Activated B cell treated with CpG ODN at 0.5 μM for 24 hours (primary cell): ENCODE measurements at regions not wholly inside any gene's neighbourhood (a gene's known extent, or its start where the extent isn't known, plus 50 kb on each side); places are given as distances from the start of the nearest gene placed in this dataset.

Source experiments
- ATAC-seq: fragments of 200-7000 bp; cut with Tn5 transposase; one replicate; pipeline ENCODE4 v1.10.0; 2021; ENCODE audit warnings: low read depth, mild to moderate bottlenecking, moderate library complexity
- CTCF ChIA-PET: fragments of 350-600 bp; sonication (Branson Sonifier 250); formaldehyde crosslinking; loops from one replicate; lab custom pipeline; 2021; ENCODE audit warnings: antibody characterized with exemption; lab: Charles Lee
- POLR2A ChIA-PET: fragments of 350-600 bp; sonication (Branson Sonifier 250); formaldehyde crosslinking; loops from one replicate; lab custom pipeline; 2021; ENCODE audit warnings: antibody characterized with exemption; lab: Charles Lee
- DNase-seq: peaks from one replicate; pipeline ENCODE4 v3.0.0; 2022
- H3K27ac Mint-ChIP-seq: one replicate; pipeline ENCODE4 v1.8.0; 2020; ENCODE audit warnings: mixed read lengths
- H3K27me3 Mint-ChIP-seq: one replicate; pipeline ENCODE4 v1.8.0; 2021; ENCODE audit warnings: mixed read lengths
- H3K36me3 Mint-ChIP-seq: one replicate; pipeline ENCODE4 v1.8.0; 2021; ENCODE audit warnings: low read depth, mixed read lengths
- H3K4me1 Mint-ChIP-seq: one replicate; pipeline ENCODE4 v1.8.0; 2021; ENCODE audit warnings: mixed read lengths
- H3K4me3 Mint-ChIP-seq: one replicate; pipeline ENCODE4 v1.8.0; 2020; ENCODE audit warnings: mild to moderate bottlenecking, mixed read lengths
- H3K9me3 Mint-ChIP-seq: one replicate; pipeline ENCODE4 v1.8.0; 2020; ENCODE audit warnings: mixed read lengths
- CTCF ChIP-seq: fragments of 200-600 bp; IDR thresholded peaks from one replicate; pipeline ENCODE4 v1.8.0; 2022; ENCODE audit warnings: antibody characterized with exemption, mild to moderate bottlenecking
- intact Hi-C: fragments of 100-400 bp; cut with micrococcal nuclease; formaldehyde crosslinking; loops from one replicate; pipeline ENCODE4 v1.15.1; 2024

- ChIA-PET POLR2A (no interaction called here), CTCF (no interaction called here)
- H3K9me3 Mint-ChIP-seq: peaks cover 5% of the 10 kb centered on the region
- no peak for TF ChIP-seq CTCF
- H3K36me3 Mint-ChIP-seq: no peaks in the 10 kb centered on the region
- intact Hi-C loops: no loop called here
- H3K27ac Mint-ChIP-seq: no peak overlapping the region
- DNase-seq (no peak), ATAC-seq (no peak)
- no peak overlapping the region for H3K4me3 Mint-ChIP-seq
- H3K4me1 Mint-ChIP-seq: no peaks in the 10 kb centered on the region
- no peaks in the 10 kb centered on the region for H3K27me3 Mint-ChIP-seq
Measured at GRCh38 chr22:47816121-47816862, 1053.8 kb downstream of the TBC1D22A start.

DNA sequence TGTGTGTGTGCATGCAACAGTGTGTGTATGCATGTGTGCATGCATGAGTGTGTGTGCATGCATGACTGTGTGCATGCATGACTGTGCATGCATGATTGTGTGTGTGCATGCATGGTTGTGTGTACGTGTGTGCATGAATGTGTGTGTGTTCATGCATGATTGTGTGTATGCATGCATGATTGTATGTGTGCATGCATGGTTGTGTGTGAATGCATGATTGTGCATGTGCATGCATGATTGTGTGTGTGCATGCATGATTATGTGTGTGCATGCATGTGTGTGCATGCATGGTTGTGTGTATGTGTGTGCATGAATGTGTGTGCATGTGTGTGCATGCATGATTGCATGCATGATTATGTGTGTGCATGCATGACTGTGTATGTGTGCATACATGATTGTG is 1052.0 kb downstream of the TBC1D22A start:
- no peak for TF ChIP-seq CTCF
- CTCF ChIA-PET: no interaction called here
- peaks cover 4% of the 10 kb centered on the region for H3K9me3 Mint-ChIP-seq
- H3K4me1 Mint-ChIP-seq: no peaks in the 10 kb centered on the region
- intact Hi-C loops: no loop called here
- H3K27ac Mint-ChIP-seq: no peak overlapping the region
- H3K36me3 Mint-ChIP-seq: no peaks in the 10 kb centered on the region
- POLR2A ChIA-PET: no interaction called here
- no peak for DNase-seq
- no peak overlapping the region for H3K4me3 Mint-ChIP-seq
- no peaks in the 10 kb centered on the region for H3K27me3 Mint-ChIP-seq
- ATAC-seq: no peak

DNA sequence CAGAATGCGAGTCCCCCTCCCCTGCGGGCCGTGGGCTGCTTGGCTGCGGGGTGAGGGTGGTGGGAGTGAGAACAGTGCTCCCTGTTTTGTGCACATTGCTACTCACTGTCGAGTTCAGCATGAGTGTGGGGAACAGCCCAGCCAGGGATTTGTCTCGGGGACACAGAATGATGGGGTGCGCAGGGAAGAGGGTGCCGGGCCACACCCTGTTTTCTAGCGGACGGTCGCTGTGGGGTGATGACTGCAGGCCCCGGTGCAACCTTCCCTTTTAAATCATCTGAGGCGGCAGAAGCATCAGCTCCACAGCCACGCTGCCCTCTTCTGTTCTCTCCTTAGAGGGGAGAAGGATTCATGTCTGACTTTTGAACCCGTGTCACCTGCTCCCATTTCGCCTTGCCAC is 1051.2 kb downstream of the TBC1D22A start:
- no peak for ATAC-seq
- no peaks in the 10 kb centered on the region for H3K27me3 Mint-ChIP-seq
- ChIA-PET POLR2A (no interaction called here), CTCF (no interaction called here)
- no peaks in the 10 kb centered on the region for H3K4me1 Mint-ChIP-seq
- no peak overlapping the region for H3K27ac Mint-ChIP-seq
- intact Hi-C loops: no loop called here
- no peak overlapping the region for H3K4me3 Mint-ChIP-seq
- no peaks in the 10 kb centered on the region for H3K36me3 Mint-ChIP-seq
- no peak for TF ChIP-seq CTCF
- DNase-seq: no peak
- peaks cover 4% of the 10 kb centered on the region for H3K9me3 Mint-ChIP-seq

DNA sequence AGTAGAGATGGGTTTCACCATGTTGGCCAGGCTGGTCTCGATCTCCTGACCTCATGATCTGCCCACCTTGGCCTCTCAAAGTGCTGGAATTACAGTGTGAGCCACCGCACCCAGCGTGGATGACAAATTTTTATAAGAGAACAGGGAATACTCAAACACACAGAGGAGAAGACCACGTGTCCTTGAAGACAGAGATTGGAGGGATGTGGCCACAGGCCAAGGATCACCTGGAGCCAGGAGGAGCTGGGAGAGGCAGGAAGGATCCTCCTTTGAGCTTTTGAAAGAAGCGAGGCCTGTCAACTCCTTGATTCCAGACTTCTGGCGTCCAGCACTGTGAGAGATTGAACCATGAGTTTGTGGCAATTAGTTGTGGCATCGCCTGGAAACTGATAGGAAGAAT is 1049.5 kb downstream of the TBC1D22A start:
- no peak overlapping the region for H3K27ac Mint-ChIP-seq
- H3K4me3 Mint-ChIP-seq: no peak overlapping the region
- intact Hi-C loops: no loop called here
- H3K36me3 Mint-ChIP-seq: no peaks in the 10 kb centered on the region
- H3K9me3 Mint-ChIP-seq: no peaks in the 10 kb centered on the region
- H3K27me3 Mint-ChIP-seq: peaks cover 7% of the 10 kb centered on the region
- no peaks in the 10 kb centered on the region for H3K4me1 Mint-ChIP-seq
- DNase-seq (no peak), ATAC-seq (no peak)
- ChIA-PET POLR2A (no interaction called here), CTCF (no interaction called here)
- no peak for TF ChIP-seq CTCF

- H3K4me3 Mint-ChIP-seq: no peak overlapping the region
- intact Hi-C loops: no loop called here
- H3K9me3 Mint-ChIP-seq: no peaks in the 10 kb centered on the region
- no peaks in the 10 kb centered on the region for H3K36me3 Mint-ChIP-seq
- TF ChIP-seq CTCF: no peak
- H3K4me1 Mint-ChIP-seq: no peaks in the 10 kb centered on the region
- no peak for ATAC-seq
- POLR2A ChIA-PET: no interaction called here
- no peak for DNase-seq
- no peak overlapping the region for H3K27ac Mint-ChIP-seq
- peaks cover 7% of the 10 kb centered on the region for H3K27me3 Mint-ChIP-seq
- CTCF ChIA-PET: no interaction called here
Measured at GRCh38 chr22:47810505-47811500, 1048.4 kb downstream of the TBC1D22A start.
